ENCODE measurements at regions not wholly inside any gene's neighbourhood (a gene's known extent, or its start where the extent isn't known, plus 50 kb on each side); places are given as distances from the start of the nearest gene placed in this dataset.

- no peak overlapping the region for H3K27ac ChIP-seq
- no peaks in the 10 kb centered on the region for H3K36me3 ChIP-seq
- DNase-seq, result no peak
- 87 to 94% methylated on average over 13 to 32 of the region's 35 CpGs for WGBS, 2 donors
- H3K9me3 ChIP-seq, result peaks cover 0 to 12% (median 7%) of the 10 kb centered on the region in 3 donors
- H3K4me1 ChIP-seq, result no peaks in the 10 kb centered on the region
- intact Hi-C loops (cut with DNase I), result no loop called here
- no peaks in the 10 kb centered on the region for H3K27me3 ChIP-seq
- no peak overlapping the region for H3K4me3 ChIP-seq
- no peak for TF ChIP-seq POLR2A (IDR thresholded peaks at IDR 0.05)
- TF ChIP-seq, protein P1, sequence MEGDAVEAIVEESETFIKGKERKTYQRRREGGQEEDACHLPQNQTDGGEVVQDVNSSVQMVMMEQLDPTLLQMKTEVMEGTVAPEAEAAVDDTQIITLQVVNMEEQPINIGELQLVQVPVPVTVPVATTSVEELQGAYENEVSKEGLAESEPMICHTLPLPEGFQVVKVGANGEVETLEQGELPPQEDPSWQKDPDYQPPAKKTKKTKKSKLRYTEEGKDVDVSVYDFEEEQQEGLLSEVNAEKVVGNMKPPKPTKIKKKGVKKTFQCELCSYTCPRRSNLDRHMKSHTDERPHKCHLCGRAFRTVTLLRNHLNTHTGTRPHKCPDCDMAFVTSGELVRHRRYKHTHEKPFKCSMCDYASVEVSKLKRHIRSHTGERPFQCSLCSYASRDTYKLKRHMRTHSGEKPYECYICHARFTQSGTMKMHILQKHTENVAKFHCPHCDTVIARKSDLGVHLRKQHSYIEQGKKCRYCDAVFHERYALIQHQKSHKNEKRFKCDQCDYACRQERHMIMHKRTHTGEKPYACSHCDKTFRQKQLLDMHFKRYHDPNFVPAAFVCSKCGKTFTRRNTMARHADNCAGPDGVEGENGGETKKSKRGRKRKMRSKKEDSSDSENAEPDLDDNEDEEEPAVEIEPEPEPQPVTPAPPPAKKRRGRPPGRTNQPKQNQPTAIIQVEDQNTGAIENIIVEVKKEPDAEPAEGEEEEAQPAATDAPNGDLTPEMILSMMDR (IDR thresholded peaks at IDR 0.05), result no peak
Measured at GRCh38 chr14:105855246-105855892, 329.0 kb downstream of the TMEM121 start.

DNA sequence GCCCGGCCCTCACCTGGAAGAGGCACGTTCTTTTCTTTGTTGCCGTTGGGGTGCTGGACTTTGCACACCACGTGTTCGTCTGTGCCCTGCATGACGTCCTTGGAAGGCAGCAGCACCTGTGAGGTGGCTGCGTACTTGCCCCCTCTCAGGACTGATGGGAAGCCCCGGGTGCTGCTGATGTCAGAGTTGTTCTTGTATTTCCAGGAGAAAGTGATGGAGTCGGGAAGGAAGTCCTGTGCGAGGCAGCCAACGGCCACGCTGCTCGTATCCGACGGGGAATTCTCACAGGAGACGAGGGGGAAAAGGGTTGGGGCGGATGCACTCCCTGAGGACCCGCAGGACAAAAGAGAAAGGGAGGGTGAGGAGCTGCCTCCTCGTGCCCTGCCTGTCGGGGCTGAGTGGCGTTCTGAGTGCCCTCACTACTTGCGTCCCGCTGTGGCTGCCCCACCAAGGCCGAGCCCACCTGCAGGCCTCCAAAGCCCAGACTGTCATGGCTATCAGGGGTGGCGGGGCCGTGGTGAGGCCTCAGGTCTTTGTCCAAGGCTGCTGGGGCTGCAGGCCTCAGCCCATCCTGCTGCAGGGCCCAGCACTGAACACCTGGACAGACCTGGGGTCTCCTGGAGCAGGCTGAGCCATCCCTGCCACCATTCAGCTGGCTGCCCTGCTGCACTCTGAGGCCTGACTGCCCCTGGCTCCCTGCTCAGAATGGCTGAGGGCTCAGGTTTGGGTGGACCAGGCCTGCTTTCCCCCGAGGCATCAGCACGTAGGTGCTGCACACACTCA lies 329.7 kb downstream of the TMEM121 start:
- intact Hi-C loops (cut with DNase I), result no loop called here
- Histone ChIP-seq H3K4me3 (no peak overlapping the region), H3K27me3 (no peaks in the 10 kb centered on the region), H3K27ac (no peak overlapping the region), H3K36me3 (no peaks in the 10 kb centered on the region), H3K4me1 (no peaks in the 10 kb centered on the region), H3K9me3 (peaks cover 0 to 12% (median 7%) of the 10 kb centered on the region in 3 donors)
- WGBS, 2 donors, result 77 to 87% methylated on average over 11 of the region's 28 CpGs
- DNase-seq, result no peak
- TF ChIP-seq POLR2A (IDR thresholded peaks at IDR 0.05), result no peak
- TF ChIP-seq, protein P1 (IDR thresholded peaks at IDR 0.05), result no peak

GRCh38 chr14:105856676-105857219 lies 330.4 kb downstream of the TMEM121 start:
- no peaks in the 10 kb centered on the region for H3K27me3 ChIP-seq
- no peak overlapping the region for H3K27ac ChIP-seq
- WGBS, 2 donors, result 83% methylated on average over 1 of the region's 2 CpGs; no CpG with 5 or more reads in 1 of the 2 donors
- intact Hi-C loops (cut with DNase I), result no loop called here
- H3K4me3 ChIP-seq, result no peak overlapping the region
- no peaks in the 10 kb centered on the region for H3K36me3 ChIP-seq
- TF ChIP-seq, protein P1 (IDR thresholded peaks at IDR 0.05), result no peak
- no peak for TF ChIP-seq POLR2A (IDR thresholded peaks at IDR 0.05)
- H3K4me1 ChIP-seq, result no peaks in the 10 kb centered on the region
- DNase-seq, result no peak
- peaks cover 0 to 12% (median 7%) of the 10 kb centered on the region in 3 donors for H3K9me3 ChIP-seq

GRCh38 chr14:105857220-105857825 lies 330.9 kb downstream of the TMEM121 start:
- H3K4me3 ChIP-seq, result no peak overlapping the region
- H3K4me1 ChIP-seq, result no peaks in the 10 kb centered on the region
- no CpG with 5 or more reads among the region's 1 CpG for WGBS, 2 donors
- H3K9me3 ChIP-seq, result peaks cover 0 to 12% (median 7%) of the 10 kb centered on the region in 3 donors
- TF ChIP-seq, protein P1 (IDR thresholded peaks at IDR 0.05), result no peak
- TF ChIP-seq POLR2A (IDR thresholded peaks at IDR 0.05), result no peak
- no peak overlapping the region for H3K27ac ChIP-seq
- no peaks in the 10 kb centered on the region for H3K27me3 ChIP-seq
- DNase-seq, result no peak
- intact Hi-C loops (cut with DNase I), result no loop called here
- no peaks in the 10 kb centered on the region for H3K36me3 ChIP-seq
